ENCODE measurements at regions not wholly inside any gene's neighbourhood (a gene's known extent, or its start where the extent isn't known, plus 50 kb on each side); places are given as distances from the start of the nearest gene placed in this dataset.

DNA sequence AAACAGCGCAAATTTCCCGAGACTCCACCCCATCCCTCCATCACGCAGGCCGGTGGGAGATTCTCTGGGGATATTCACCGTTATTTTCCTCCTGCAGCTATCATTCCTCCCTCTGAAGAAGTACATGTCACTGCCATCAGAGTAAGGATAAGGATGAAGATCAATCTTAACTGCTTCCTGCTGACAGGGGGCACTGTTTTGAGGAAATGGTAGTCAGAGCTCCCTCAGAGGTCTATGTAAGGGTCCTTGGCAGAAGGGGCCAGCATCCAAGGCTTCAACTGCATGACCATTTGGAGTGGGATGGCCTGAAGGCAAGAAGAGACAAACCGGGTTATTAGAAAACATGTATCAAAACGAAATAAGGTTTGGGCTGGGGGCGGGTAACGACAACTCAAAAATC lies 111.5 kb downstream of the KCNK1 start:
- TF ChIP-seq, protein P1, sequence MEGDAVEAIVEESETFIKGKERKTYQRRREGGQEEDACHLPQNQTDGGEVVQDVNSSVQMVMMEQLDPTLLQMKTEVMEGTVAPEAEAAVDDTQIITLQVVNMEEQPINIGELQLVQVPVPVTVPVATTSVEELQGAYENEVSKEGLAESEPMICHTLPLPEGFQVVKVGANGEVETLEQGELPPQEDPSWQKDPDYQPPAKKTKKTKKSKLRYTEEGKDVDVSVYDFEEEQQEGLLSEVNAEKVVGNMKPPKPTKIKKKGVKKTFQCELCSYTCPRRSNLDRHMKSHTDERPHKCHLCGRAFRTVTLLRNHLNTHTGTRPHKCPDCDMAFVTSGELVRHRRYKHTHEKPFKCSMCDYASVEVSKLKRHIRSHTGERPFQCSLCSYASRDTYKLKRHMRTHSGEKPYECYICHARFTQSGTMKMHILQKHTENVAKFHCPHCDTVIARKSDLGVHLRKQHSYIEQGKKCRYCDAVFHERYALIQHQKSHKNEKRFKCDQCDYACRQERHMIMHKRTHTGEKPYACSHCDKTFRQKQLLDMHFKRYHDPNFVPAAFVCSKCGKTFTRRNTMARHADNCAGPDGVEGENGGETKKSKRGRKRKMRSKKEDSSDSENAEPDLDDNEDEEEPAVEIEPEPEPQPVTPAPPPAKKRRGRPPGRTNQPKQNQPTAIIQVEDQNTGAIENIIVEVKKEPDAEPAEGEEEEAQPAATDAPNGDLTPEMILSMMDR (IDR thresholded peaks at IDR 0.05), result peak; percentile 20; the same call in 1 of the 2 replicates
- no peak for TF ChIP-seq ZFX (IDR thresholded peaks at IDR 0.05; ENCODE audit: borderline replicate concordance)

All from 22Rv1 (cell line).